ENCODE measurements at regions not wholly inside any gene's neighbourhood (a gene's known extent, or its start where the extent isn't known, plus 50 kb on each side); places are given as distances from the start of the nearest gene placed in this dataset.
"Not testable (repeated sequence)": the region's sequence is repeated elsewhere in the genome, so short reads cannot be mapped to it uniquely, and the experiment has no call there.

GRCh38 chr1:116291024-116291423 lies 82.0 kb upstream of the ATP1A1 start:
- DNase-seq (ENCODE audit: low read depth in 4 of 4, low spot score in 3 of 4) = no peak

DNA sequence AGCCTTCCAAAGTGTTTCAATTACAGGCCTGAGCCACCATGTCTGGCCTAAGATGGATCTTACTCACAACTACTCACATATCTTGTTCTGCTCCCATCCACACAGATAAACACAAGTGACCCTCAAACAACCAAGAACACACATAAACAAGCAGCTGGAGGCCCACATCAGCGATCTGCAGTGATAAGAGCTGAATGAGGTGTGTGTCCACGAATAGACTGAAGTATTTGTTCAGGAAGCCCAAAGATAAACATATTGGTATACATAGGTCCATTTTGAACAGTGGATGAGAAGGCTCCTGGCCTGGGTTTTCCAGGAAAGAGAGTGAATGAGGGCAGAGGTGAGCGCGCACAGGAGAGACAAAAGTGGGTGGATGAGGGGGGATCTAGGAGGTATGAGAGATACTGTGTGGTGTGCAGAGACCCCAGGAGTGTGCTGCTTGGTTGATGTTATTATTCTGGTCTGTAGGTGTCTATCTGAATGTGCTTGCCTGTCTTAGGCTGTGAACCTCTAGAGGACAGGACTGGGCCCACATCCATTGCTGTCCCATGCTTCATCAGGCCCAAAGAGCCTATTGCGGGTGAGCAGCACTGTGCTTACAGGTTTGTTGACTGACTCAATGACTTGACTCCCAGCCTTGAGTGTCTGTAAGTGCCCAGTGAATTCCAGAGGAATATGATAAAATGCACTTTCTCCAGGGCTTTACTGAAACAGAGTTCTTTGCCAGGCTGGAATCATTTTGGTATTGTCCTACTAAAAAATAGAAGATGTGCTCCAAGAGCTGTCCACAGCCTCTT lies 79.9 kb upstream of the ATP1A1 start:
- no peak for DNase-seq (ENCODE audit: low read depth in 4 of 4, low spot score in 3 of 4)

- no peak for DNase-seq (ENCODE audit: low read depth in 4 of 4, low spot score in 3 of 4)
Measured at GRCh38 chr1:116297495-116298212, 75.4 kb upstream of the ATP1A1 start.

GRCh38 chr1:116298213-116298579 lies 74.8 kb upstream of the ATP1A1 start:
- not testable (repeated sequence) for DNase-seq (ENCODE audit: low read depth in 4 of 4, low spot score in 3 of 4)

GRCh38 chr1:116298746-116299145 lies 74.3 kb upstream of the ATP1A1 start:
- no peak for DNase-seq (ENCODE audit: low read depth in 4 of 4, low spot score in 3 of 4)

DNA sequence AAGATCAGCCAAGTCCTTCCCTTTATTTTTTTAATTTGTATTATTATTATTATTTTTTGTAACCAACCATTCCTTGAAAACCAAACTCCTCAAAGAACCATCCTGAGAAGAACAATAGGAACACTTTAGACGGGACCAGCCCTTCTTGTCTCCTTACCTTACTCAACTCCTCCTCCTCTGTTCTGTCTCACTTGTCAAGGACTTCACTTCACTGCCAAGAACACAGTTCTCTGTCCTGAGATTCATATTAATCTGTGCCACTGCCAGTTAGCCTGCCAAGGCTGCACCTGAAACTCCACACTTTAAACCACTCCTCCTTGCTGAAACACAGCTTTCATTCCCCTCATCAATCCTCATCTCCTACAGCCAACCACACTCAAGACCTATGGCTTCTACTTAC lies 73.8 kb upstream of the ATP1A1 start:
- DNase-seq (ENCODE audit: low read depth in 4 of 4, low spot score in 3 of 4) = no peak

GRCh38 chr1:116302281-116302680 lies 70.8 kb upstream of the ATP1A1 start:
- no peak for DNase-seq (ENCODE audit: low read depth in 4 of 4, low spot score in 3 of 4)

GRCh38 chr1:116306102-116306501 lies 66.9 kb upstream of the ATP1A1 start:
- DNase-seq (ENCODE audit: low read depth in 4 of 4, low spot score in 3 of 4) = no peak

GRCh38 chr1:116306840-116307442 lies 66.1 kb upstream of the ATP1A1 start:
- no peak for DNase-seq (ENCODE audit: low read depth in 4 of 4, low spot score in 3 of 4)

DNA sequence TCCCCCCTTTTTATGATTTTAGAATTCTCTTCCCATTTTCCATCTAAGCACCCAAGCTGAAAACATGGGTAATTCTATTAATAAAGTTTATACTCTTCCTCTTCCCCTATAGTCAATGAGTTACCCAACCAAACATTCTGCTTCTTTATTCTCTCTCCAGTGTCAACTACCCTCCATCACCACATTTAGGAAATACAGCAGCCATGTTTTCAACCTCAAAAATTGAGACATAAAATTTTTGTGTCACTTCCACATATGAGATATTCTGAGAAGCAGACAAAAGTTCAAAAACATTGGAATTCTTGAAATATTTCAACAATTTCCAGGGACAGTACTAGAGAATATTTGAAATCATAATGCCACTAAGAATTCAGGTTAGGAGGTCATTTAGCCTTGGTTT lies 64.8 kb upstream of the ATP1A1 start:
- no peak for DNase-seq (ENCODE audit: low read depth in 4 of 4, low spot score in 3 of 4)

DNA sequence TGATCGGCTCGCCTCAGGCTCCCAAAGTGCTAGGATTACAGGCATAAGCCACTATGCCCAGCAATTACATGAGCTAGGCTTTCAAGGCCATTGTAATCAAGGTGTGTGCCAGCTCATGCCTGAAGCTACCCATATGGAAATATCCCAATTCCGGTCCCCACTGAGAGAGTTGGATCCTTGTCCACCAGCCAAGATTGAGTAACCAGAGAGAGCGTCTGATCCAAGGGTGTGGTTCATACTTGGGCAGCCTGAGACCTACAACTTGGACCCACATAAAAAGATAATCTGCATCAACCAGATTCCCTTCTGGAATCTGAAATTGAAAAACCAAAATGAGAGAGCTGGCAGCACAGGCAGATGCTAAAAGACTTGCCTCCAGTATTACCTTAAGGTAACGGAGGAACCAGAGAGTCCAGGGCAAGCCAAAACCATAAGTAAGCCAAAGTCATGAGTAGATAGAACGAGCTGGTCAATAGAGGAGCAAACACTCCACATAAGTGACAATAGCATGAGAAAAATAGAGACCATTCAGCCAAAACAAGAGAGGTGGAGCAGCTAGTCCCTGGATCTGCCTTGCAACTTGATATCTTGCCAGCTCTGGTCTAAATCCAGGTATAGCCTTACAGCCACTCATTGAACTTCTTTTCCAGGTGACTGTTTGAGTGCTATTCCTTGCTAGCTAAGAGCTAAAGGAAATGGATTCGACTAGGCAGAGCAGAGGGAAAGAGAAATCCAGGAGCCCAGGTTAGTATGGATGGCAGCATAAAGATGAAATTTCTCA lies 63.8 kb upstream of the ATP1A1 start:
- DNase-seq (ENCODE audit: low read depth in 4 of 4, low spot score in 3 of 4) = no peak

GRCh38 chr1:116310180-116310579 lies 62.9 kb upstream of the ATP1A1 start:
- no peak for DNase-seq (ENCODE audit: low read depth in 4 of 4, low spot score in 3 of 4)

- no peak for DNase-seq (ENCODE audit: low read depth in 4 of 4, low spot score in 3 of 4)
Measured at GRCh38 chr1:116311193-116311592, 61.9 kb upstream of the ATP1A1 start.

DNA sequence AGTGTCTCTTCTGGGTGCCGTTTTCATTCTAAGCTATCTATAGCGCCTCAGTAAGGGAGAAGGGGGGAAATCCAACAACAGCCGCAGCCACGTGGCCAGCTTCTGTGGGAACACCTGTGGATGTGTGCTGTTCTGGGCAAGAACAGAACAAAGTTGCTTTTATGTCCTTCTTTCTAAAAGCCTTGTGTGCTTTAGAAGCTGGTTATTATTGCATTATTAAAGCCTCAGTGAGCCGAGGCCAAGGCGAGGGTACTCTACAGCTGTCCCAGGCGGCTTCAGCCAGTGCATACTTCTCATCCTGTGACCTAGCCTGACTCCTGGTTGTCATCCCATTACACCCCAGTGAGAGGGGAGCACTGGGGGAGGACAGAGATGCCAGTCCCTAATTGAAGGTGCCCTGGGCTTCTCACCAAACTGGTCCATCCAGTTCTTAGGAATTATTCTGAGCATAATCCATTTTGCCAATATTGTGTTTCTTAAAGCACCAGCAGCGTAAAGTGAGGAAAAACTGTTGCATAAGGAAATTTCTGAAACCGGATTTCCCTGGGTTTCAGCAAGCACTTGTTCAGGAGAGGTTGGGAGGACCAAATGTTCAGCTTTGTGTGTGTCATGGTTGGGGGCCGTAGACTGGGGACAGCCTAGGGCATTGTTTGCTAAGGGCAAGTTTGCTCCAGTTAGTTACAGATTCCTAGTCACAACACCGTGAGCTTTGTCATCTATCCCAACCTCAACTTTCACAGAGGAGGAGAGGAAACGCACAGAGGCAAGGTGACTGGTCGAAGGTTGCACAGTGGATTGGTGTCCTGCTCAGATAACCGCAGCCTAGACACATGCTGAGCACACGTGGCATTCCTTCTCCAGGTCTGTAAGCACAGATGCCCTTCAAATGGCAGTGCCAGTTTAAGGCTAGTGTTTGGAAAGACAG lies 61.0 kb upstream of the ATP1A1 start:
- no peak for DNase-seq (ENCODE audit: low read depth in 4 of 4, low spot score in 3 of 4)

GRCh38 chr1:116312681-116313069 lies 60.4 kb upstream of the ATP1A1 start:
- no peak for DNase-seq (ENCODE audit: low read depth in 4 of 4, low spot score in 3 of 4)

GRCh38 chr1:116313776-116314175 lies 59.3 kb upstream of the ATP1A1 start:
- DNase-seq (ENCODE audit: low read depth in 4 of 4, low spot score in 3 of 4) = no peak

DNA sequence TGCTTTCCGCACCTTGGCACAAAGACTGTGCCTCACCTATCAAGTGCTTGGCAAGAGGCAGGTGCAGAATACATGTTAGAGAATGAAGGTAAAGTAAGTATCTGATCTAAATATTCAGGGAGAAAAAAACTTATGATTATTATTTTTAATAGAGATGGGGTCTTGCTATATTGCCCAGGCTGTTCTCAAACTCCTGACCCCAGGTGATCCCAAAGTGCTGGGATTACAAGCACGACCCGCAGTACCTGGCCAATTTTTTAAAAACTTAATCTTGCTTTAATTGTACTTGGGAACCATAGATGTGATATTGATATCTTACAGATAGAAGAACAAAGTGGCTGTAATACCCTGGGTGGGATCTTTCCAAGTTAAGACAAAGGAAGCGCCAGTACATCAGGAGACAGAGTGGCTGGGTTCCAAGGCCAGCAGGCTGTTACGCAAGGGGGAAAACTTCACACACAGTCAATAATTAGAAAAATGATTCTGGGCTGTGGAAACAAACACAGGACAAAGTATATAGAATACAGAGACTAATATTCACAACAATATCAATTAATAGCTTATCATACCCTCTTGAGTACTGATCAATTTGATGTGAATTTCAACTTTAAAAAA lies 58.6 kb upstream of the ATP1A1 start:
- no peak for DNase-seq (ENCODE audit: low read depth in 4 of 4, low spot score in 3 of 4)

DNA sequence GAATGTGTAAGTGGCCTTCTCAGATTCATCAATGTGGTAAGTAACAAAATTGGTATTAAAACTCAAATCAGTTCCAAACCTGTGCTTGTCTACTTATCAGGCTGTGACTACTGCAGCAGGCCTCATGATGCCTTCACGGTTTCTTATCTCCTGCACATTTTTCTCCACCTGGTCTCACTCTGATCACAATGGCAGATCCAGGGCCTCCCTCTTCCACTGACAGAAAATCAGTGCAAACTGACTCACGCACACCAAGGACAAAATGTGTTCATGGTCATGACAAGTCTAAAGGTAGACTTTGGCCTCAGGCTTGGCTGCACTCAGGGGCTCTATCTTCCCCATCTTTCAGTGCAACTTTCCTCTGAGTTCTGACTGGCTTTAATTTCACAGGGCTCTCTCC lies 56.7 kb upstream of the ATP1A1 start:
- DNase-seq (ENCODE audit: low read depth in 4 of 4, low spot score in 3 of 4) = no peak

- no peak for DNase-seq (ENCODE audit: low read depth in 4 of 4, low spot score in 3 of 4)
Measured at GRCh38 chr1:116318897-116319296, 54.1 kb upstream of the ATP1A1 start.

DNA sequence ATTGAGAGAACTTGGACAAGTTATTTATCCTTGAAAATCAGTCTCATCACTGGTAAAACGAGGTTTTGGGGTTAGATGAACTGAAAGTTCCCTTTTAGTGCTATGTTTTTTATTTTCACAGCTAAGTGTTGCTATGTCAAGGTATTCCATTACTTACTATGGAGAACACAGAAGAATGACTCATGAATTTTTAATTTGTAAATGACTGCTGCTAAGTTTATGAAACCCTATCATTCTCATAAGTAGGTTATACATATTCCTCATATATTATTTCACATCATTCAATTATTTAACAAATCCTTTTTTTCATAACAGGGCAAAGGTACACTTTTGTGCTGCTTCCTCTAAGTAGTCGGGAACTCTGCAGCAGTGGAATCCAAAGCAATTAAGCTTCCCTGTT lies 52.2 kb upstream of the ATP1A1 start:
- DNase-seq (ENCODE audit: low read depth in 4 of 4, low spot score in 3 of 4) = no peak

Measured in right renal pelvis (tissue), 4 donors.